HEK293 (cell line): ENCODE measurements at regions not wholly inside any gene's neighbourhood (a gene's known extent, or its start where the extent isn't known, plus 50 kb on each side); places are given as distances from the start of the nearest gene placed in this dataset.

Experiments
- ATF2 ChIP-seq: fragments of 450-650 bp; formaldehyde crosslinking; IDR thresholded peaks from 2 replicates; pipeline ENCODE4 v1.5.1; 2016; ENCODE audit warnings: missing biosample characterization, missing genetic modification characterization, low read depth
- CTCF ChIP-seq: fragments of 450-650 bp; formaldehyde crosslinking; IDR thresholded peaks from 2 replicates; pipeline ENCODE4 v1.5.1; 2016; ENCODE audit warnings: missing biosample characterization, missing genetic modification characterization
- FEZF1 ChIP-seq: fragments of 450-650 bp; formaldehyde crosslinking; IDR thresholded peaks from 2 replicates; pipeline ENCODE4 v1.5.1; 2016; ENCODE audit warnings: missing biosample characterization, missing genetic modification characterization
- GLI4 ChIP-seq: fragments of 450-650 bp; formaldehyde crosslinking; IDR thresholded peaks from 2 replicates; pipeline ENCODE4 v1.5.1; 2016; ENCODE audit warnings: missing biosample characterization, missing genetic modification characterization
- KLF16 ChIP-seq: fragments of 450-650 bp; formaldehyde crosslinking; IDR thresholded peaks from 2 replicates; pipeline ENCODE4 v1.5.1; 2017; ENCODE audit warnings: missing biosample characterization, missing genetic modification characterization
- ZFP69B ChIP-seq: fragments of 450-650 bp; formaldehyde crosslinking; IDR thresholded peaks from 2 replicates; pipeline ENCODE4 v1.5.1; 2016; ENCODE audit warnings: missing biosample characterization, missing genetic modification characterization
- ZNF121 ChIP-seq: fragments of 450-650 bp; formaldehyde crosslinking; IDR thresholded peaks from 2 replicates; pipeline ENCODE4 v1.5.1; 2016; ENCODE audit warnings: missing biosample characterization, missing genetic modification characterization
- ZNF248 ChIP-seq: fragments of 450-650 bp; formaldehyde crosslinking; IDR thresholded peaks from 2 replicates; pipeline ENCODE4 v1.5.1; 2017; ENCODE audit warnings: missing biosample characterization, missing genetic modification characterization
- ZNF350 ChIP-seq: fragments of 450-650 bp; formaldehyde crosslinking; IDR thresholded peaks from 2 replicates; pipeline ENCODE4 v1.5.0; 2017; ENCODE audit warnings: missing biosample characterization, mild to moderate bottlenecking, missing genetic modification characterization

- TF ChIP-seq ZNF350 (tag by site-specific recombination) (no peak), ZNF121 (tag by site-specific recombination) (no peak), FEZF1 (tag by site-specific recombination) (no peak), ZNF248 (no peak), CTCF (tag by site-specific recombination) (no peak), GLI4 (tag by site-specific recombination) (no peak), KLF16 (tag by site-specific recombination) (no peak), ZFP69B (tag by site-specific recombination) (no peak), ATF2 (tag by site-specific recombination) (no peak)
Measured at GRCh38 chr3:34582055-34582454, 783.6 kb downstream of the PDCD6IP start.
